Psoas muscle (tissue), 7 donors: ENCODE measurements at regions not wholly inside any gene's neighbourhood (a gene's known extent, or its start where the extent isn't known, plus 50 kb on each side); places are given as distances from the start of the nearest gene placed in this dataset.
A peak's percentile ranks its signal among the peaks of the same experiment; 100 is the strongest.

ENCODE experiments used
- ATAC-seq, 4 donors: fragments of 200-7000 bp; cut with Tn5 transposase; one replicate each; pipeline ENCODE4 v1.9.1; 2020; ENCODE audit warnings: moderate library complexity in 3 of 4, mild to moderate bottlenecking in 2 of 4
- DNase-seq, 2 donors: peaks; one replicate each; pipeline ENCODE4 v3.0.0-alpha.2; 2020
- H3K27ac ChIP-seq: fragments of 200-600 bp; one replicate; pipeline ENCODE4 v1.8.0; 2022
- H3K27me3 ChIP-seq, 3 donors: fragments of 200-600 bp in 1 of 3; one replicate each; pipeline versions ENCODE4 v1.6.1 to v1.8.0; 2013 to 2022; ENCODE audit warnings: low read length in 2 of 3, mild to moderate bottlenecking in 2 of 3, moderate library complexity in 1 of 3; ENCODE audit not compliant: insufficient read depth in 3 of 3
- H3K36me3 ChIP-seq, 2 donors: fragments of 200-600 bp in 1 of 2; one replicate each; pipeline versions ENCODE4 v1.6.1 to v1.8.0; 2013 to 2022; ENCODE audit warnings: low read depth in 1 of 2, mild to moderate bottlenecking in 1 of 2, moderate library complexity in 1 of 2; ENCODE audit not compliant: insufficient read depth in 1 of 2
- H3K4me1 ChIP-seq: fragments of 200-600 bp; one replicate; pipeline ENCODE4 v1.8.0; 2022
- H3K4me3 ChIP-seq: fragments of 200-600 bp; one replicate; pipeline ENCODE4 v1.8.0; 2022; ENCODE audit warnings: mild to moderate bottlenecking
- H3K9me3 ChIP-seq: fragments of 200-600 bp; one replicate; pipeline ENCODE4 v1.8.0; 2022
- WGBS, 3 donors: extraction: QIAGEN DNeasy Blood & Tissue Kit; methylation state at CpG; one replicate each; pipeline versions ENCODE4 v1.1.6 to v1.1.7; 2013; 5-methylcytosine and 5-hydroxymethylcytosine counted together
- intact Hi-C, 2 donors: fragments of 100-400 bp; cut with DNase I; formaldehyde crosslinking; loops; one replicate each; pipeline versions ENCODE4 v1.11.0 to v1.14.2; 2022
- TF ChIP-seq, protein P1 (sequence below): fragments of 200-600 bp; IDR thresholded peaks from one replicate; pipeline ENCODE4 v1.8.0; 2022; ENCODE audit warnings: antibody characterized with exemption
- donor health status: healthy with polysubstance abuse.
- donor health status: DM: no; HTN: no; CAD: no; lungs with moderate emphysema.
- donor health status: Bipolar disorder and iron deficiency.
- donor health status: healthy.
- donor health status: DM: yes; HTN: yes; CAD: no.
- donor health status: DM: no; HTN: no; CAD: no.
- donor health status: DM: yes; HTN: yes; CAD: no.

GRCh38 chr3:30112411-30112810 lies 494.0 kb upstream of the TGFBR2 start:
- WGBS, 3 donors, result 78 to 92% (median 85%) methylated on average over 1 of the region's 1 CpG
- Histone ChIP-seq H3K9me3 (no peaks in the 10 kb centered on the region), H3K4me3 (no peak overlapping the region), H3K4me1 (no peaks in the 10 kb centered on the region), H3K27me3 (no peaks in the 10 kb centered on the region), H3K36me3 (no peaks in the 10 kb centered on the region), H3K27ac (no peak overlapping the region)
- TF ChIP-seq, protein P1, sequence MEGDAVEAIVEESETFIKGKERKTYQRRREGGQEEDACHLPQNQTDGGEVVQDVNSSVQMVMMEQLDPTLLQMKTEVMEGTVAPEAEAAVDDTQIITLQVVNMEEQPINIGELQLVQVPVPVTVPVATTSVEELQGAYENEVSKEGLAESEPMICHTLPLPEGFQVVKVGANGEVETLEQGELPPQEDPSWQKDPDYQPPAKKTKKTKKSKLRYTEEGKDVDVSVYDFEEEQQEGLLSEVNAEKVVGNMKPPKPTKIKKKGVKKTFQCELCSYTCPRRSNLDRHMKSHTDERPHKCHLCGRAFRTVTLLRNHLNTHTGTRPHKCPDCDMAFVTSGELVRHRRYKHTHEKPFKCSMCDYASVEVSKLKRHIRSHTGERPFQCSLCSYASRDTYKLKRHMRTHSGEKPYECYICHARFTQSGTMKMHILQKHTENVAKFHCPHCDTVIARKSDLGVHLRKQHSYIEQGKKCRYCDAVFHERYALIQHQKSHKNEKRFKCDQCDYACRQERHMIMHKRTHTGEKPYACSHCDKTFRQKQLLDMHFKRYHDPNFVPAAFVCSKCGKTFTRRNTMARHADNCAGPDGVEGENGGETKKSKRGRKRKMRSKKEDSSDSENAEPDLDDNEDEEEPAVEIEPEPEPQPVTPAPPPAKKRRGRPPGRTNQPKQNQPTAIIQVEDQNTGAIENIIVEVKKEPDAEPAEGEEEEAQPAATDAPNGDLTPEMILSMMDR, result no peak
- intact Hi-C loops, result loop anchor here (2.0 to 10.0 kb wide), 5 partner anchors 68 to 584 kb away; no protein-coding TSS in a partner anchor
- ATAC-seq (no peak), DNase-seq (no peak)

DNA sequence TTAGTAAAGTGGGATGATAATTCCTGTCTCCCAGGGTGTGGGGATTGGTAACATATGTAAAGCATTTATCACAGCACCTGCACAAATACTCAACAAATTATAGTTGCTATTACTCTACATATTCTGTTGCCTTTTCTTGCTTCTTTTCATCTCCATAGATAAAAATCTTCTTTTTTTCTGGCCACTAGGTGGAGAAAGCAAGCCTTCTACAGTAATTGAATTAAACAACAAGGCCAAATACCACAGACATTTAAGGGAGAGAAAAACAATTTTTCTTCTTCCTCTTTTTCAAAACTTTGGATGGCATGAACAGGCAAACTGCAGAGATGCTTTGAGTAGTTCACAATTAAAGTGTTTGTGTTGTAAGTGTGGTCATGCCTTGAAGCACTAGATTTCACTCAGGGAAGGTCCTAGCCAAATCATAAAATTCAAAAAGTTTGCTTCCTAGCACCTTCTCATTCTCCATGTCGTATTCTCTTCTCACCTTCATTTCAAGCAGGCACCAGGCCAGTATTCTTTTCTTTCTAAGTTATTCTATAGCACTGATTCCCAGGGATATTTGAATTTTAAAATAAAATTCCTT lies 493.4 kb upstream of the TGFBR2 start:
- 0 to 49% (median 33%) methylated on average over 1 of the region's 1 CpG for WGBS, 3 donors
- TF ChIP-seq, protein P1, result peak; percentile 65
- intact Hi-C loops, result loop anchor here (2.0 to 10.0 kb wide), 5 partner anchors 68 to 584 kb away; no protein-coding TSS in a partner anchor
- Histone ChIP-seq H3K27me3 (no peaks in the 10 kb centered on the region), H3K4me1 (no peaks in the 10 kb centered on the region), H3K36me3 (no peaks in the 10 kb centered on the region), H3K9me3 (no peaks in the 10 kb centered on the region), H3K27ac (no peak overlapping the region), H3K4me3 (no peak overlapping the region)
- DNase-seq, result no peak
- ATAC-seq, result no peak

GRCh38 chr3:30113906-30114305 lies 492.5 kb upstream of the TGFBR2 start:
- TF ChIP-seq, protein P1, result no peak
- H3K27ac ChIP-seq, result no peak overlapping the region
- H3K4me1 ChIP-seq, result no peaks in the 10 kb centered on the region
- no peaks in the 10 kb centered on the region for H3K36me3 ChIP-seq
- no peaks in the 10 kb centered on the region for H3K9me3 ChIP-seq
- intact Hi-C loops, result loop anchor here (2.0 to 10.0 kb wide), 5 partner anchors 69 to 583 kb away; no protein-coding TSS in a partner anchor
- DNase-seq, result no peak
- H3K4me3 ChIP-seq, result no peak overlapping the region
- no peak for ATAC-seq
- WGBS, 3 donors, result 91 to 95% (median 92%) methylated on average over 3 of the region's 3 CpGs
- H3K27me3 ChIP-seq, result no peaks in the 10 kb centered on the region

- DNase-seq (no peak), ATAC-seq (no peak)
- no peaks in the 10 kb centered on the region for H3K36me3 ChIP-seq
- H3K27me3 ChIP-seq, result no peaks in the 10 kb centered on the region
- H3K4me1 ChIP-seq, result no peaks in the 10 kb centered on the region
- WGBS, 3 donors, result 81 to 89% (median 89%) methylated on average over 2 of the region's 2 CpGs
- H3K9me3 ChIP-seq, result no peaks in the 10 kb centered on the region
- no peak overlapping the region for H3K4me3 ChIP-seq
- TF ChIP-seq, protein P1, result no peak
- H3K27ac ChIP-seq, result no peak overlapping the region
- intact Hi-C loops, result loop anchor here in 1 of 2 donors (5.0 to 10.0 kb wide), 3 partner anchors 70 to 577 kb away; no protein-coding TSS in a partner anchor
Observed at GRCh38 chr3:30114918-30115317, 491.5 kb upstream of the TGFBR2 start.

DNA sequence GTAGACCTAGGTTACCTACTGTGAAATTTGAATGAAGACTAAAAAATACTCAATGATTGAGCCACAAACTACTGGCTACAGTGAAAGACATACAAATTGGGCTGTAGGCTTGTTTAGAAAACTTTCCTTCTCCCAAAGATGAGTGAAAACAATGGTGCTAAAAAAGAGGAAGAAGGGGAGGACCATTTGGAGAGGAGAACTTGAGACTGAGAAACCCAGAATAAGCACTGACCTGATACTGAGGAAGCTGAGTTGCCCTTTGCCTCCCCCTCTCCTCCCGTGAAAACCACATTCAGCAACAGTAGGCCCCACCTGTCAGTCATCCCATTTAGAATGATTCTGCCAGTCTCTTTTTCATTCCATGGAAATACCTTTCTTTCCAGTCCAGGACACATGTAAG lies 484.0 kb upstream of the TGFBR2 start:
- intact Hi-C loops, result no loop called here
- no peak for DNase-seq
- H3K4me3 ChIP-seq, result no peak overlapping the region
- TF ChIP-seq, protein P1, result no peak
- no peaks in the 10 kb centered on the region for H3K9me3 ChIP-seq
- WGBS, 3 donors, result 45 to 67% (median 59%) methylated on average over 1 of the region's 1 CpG
- H3K27me3 ChIP-seq, result no peaks in the 10 kb centered on the region
- no peaks in the 10 kb centered on the region for H3K36me3 ChIP-seq
- ATAC-seq, result no peak
- H3K27ac ChIP-seq, result no peak overlapping the region
- no peaks in the 10 kb centered on the region for H3K4me1 ChIP-seq
